WTC11 (cell line): ENCODE measurements at regions not wholly inside any gene's neighbourhood (a gene's known extent, or its start where the extent isn't known, plus 50 kb on each side); places are given as distances from the start of the nearest gene placed in this dataset.

Experiments used
- ATAC-seq: fragments of 200-7000 bp; cut with Tn5 transposase; 2 replicates; pipeline ENCODE4 v1.10.0; 2021; ENCODE audit warnings: mild to moderate bottlenecking, moderate library complexity
- CTCF ChIA-PET: fragments of 300-600 bp; sonication (Branson Sonifier 250); formaldehyde crosslinking; loops from one replicate; lab custom pipeline; 2021; ENCODE audit warnings: antibody characterized with exemption; lab: Charles Lee
- POLR2A ChIA-PET: fragments of 350-600 bp; sonication (Branson Sonifier 250); formaldehyde crosslinking; loops from one replicate; lab custom pipeline; 2021; ENCODE audit warnings: antibody characterized with exemption; lab: Charles Lee
- DNase-seq: peaks from one replicate; pipeline ENCODE4 v3.0.0; 2021; ENCODE audit warnings: low spot score
- H3K27ac Mint-ChIP-seq: 2 replicates; pipeline ENCODE4 v1.8.0; 2021; ENCODE audit warnings: mixed read lengths
- H3K27me3 Mint-ChIP-seq: 2 replicates; pipeline ENCODE4 v1.8.0; 2021; ENCODE audit warnings: low read depth, mild to moderate bottlenecking, moderate library complexity, mixed read lengths
- H3K36me3 Mint-ChIP-seq: 2 replicates; pipeline ENCODE4 v1.8.0; 2021; ENCODE audit warnings: mixed read lengths
- H3K4me1 Mint-ChIP-seq: 2 replicates; pipeline ENCODE4 v1.8.0; 2022; ENCODE audit warnings: mixed read lengths
- H3K4me3 Mint-ChIP-seq: 2 replicates; pipeline ENCODE4 v1.8.0; 2021; ENCODE audit warnings: mild to moderate bottlenecking, moderate library complexity, mixed read lengths
- H3K9me3 Mint-ChIP-seq: 2 replicates; pipeline ENCODE4 v1.8.0; 2021; ENCODE audit warnings: mixed read lengths
- ETV6 ChIP-seq: sonication (generic); formaldehyde crosslinking; IDR thresholded peaks from 2 replicates; pipeline ENCODE4 v1.8.1; 2022; ENCODE audit warnings: mild to moderate bottlenecking, missing genetic modification reagents
- GRHL2 ChIP-seq: fragments of 250-450 bp; sonication (Bioruptor Pico); IDR thresholded peaks from 2 replicates; pipeline ENCODE4 v1.8.0; 2022; ENCODE audit warnings: mild to moderate bottlenecking, moderate library complexity; ENCODE audit not compliant: insufficient replicate concordance, severe bottlenecking
- MYBL2 ChIP-seq: sonication (generic); formaldehyde crosslinking; IDR thresholded peaks from 2 replicates; pipeline ENCODE4 v1.8.1; 2023; ENCODE audit warnings: mild to moderate bottlenecking, moderate library complexity, missing genetic modification reagents
- NFYB ChIP-seq: sonication (generic); formaldehyde crosslinking; conservative IDR thresholded peaks from 2 replicates; pipeline ENCODE4 v1.8.0; 2022; ENCODE audit warnings: low read depth, missing genetic modification reagents
- SMAD3 ChIP-seq: sonication (generic); formaldehyde crosslinking; IDR thresholded peaks from 2 replicates; pipeline ENCODE4 v1.8.0; 2022; ENCODE audit warnings: missing genetic modification reagents, mild to moderate bottlenecking, borderline replicate concordance
- SP1 ChIP-seq: sonication (generic); formaldehyde crosslinking; conservative IDR thresholded peaks from 2 replicates; pipeline ENCODE4 v1.8.1; 2022; ENCODE audit warnings: missing genetic modification reagents
- TP53 ChIP-seq: sonication (generic); formaldehyde crosslinking; IDR thresholded peaks from 2 replicates; pipeline ENCODE4 v1.8.1; 2023; ENCODE audit warnings: mild to moderate bottlenecking, missing genetic modification reagents
- ZNF219 ChIP-seq: sonication (generic); formaldehyde crosslinking; IDR thresholded peaks from 2 replicates; pipeline ENCODE4 v1.8.0; 2023; ENCODE audit warnings: missing genetic modification reagents, mild to moderate bottlenecking, borderline replicate concordance
- TF ChIP-seq, protein P1 (sequence below): fragments of 250-450 bp; sonication (Bioruptor Pico); IDR thresholded peaks from 2 replicates; pipeline ENCODE4 v1.9.0; 2021; ENCODE audit warnings: mild to moderate bottlenecking
- TF ChIP-seq, protein P2 (sequence below): sonication (generic); formaldehyde crosslinking; IDR thresholded peaks from 2 replicates; pipeline ENCODE4 v1.8.0; 2023; ENCODE audit warnings: mild to moderate bottlenecking, missing genetic modification reagents
- TF ChIP-seq, protein P3 (sequence below): sonication (generic); formaldehyde crosslinking; IDR thresholded peaks from 2 replicates; pipeline ENCODE4 v1.8.1; 2023; ENCODE audit warnings: mild to moderate bottlenecking, missing genetic modification reagents, moderate library complexity
- TF ChIP-seq, protein P4 (sequence below): sonication (generic); formaldehyde crosslinking; IDR thresholded peaks from 2 replicates; pipeline ENCODE4 v1.8.1; 2023; ENCODE audit warnings: mild to moderate bottlenecking, missing genetic modification reagents, moderate library complexity
- TF ChIP-seq, protein P5 (sequence below): sonication (generic); formaldehyde crosslinking; IDR thresholded peaks from 2 replicates; pipeline ENCODE4 v1.8.1; 2022; ENCODE audit warnings: mild to moderate bottlenecking, moderate library complexity, missing genetic modification reagents

DNA sequence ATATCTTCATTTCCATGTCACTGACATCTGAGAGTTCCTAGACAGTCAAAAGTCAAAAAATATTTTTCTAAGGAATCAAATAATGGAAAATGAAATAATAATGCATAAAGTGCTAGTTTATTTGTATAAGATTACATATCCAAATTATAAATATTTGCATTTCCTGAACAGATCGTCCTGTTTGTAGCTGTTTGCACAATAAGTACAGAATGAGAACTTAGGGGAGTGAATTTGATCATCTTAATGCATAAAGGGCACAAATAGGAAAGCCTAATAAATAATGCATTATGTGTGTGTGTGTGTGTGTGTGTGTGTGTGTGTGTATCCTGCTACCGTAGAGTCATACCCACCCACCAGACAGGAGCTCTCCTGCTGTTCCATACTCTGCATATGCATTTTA, 521.0 kb upstream of the EPHA7 start (continued):
- TF ChIP-seq, protein P1, sequence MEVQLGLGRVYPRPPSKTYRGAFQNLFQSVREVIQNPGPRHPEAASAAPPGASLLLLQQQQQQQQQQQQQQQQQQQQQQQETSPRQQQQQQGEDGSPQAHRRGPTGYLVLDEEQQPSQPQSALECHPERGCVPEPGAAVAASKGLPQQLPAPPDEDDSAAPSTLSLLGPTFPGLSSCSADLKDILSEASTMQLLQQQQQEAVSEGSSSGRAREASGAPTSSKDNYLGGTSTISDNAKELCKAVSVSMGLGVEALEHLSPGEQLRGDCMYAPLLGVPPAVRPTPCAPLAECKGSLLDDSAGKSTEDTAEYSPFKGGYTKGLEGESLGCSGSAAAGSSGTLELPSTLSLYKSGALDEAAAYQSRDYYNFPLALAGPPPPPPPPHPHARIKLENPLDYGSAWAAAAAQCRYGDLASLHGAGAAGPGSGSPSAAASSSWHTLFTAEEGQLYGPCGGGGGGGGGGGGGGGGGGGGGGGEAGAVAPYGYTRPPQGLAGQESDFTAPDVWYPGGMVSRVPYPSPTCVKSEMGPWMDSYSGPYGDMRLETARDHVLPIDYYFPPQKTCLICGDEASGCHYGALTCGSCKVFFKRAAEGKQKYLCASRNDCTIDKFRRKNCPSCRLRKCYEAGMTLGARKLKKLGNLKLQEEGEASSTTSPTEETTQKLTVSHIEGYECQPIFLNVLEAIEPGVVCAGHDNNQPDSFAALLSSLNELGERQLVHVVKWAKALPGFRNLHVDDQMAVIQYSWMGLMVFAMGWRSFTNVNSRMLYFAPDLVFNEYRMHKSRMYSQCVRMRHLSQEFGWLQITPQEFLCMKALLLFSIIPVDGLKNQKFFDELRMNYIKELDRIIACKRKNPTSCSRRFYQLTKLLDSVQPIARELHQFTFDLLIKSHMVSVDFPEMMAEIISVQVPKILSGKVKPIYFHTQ (CRISPR knock-in tag): no peak
- no peak for TF ChIP-seq GRHL2 (CRISPR knock-in tag)
- TF ChIP-seq MYBL2 (CRISPR knock-in tag): no peak
- TF ChIP-seq TP53 (CRISPR knock-in tag): no peak
- TF ChIP-seq, protein P2, sequence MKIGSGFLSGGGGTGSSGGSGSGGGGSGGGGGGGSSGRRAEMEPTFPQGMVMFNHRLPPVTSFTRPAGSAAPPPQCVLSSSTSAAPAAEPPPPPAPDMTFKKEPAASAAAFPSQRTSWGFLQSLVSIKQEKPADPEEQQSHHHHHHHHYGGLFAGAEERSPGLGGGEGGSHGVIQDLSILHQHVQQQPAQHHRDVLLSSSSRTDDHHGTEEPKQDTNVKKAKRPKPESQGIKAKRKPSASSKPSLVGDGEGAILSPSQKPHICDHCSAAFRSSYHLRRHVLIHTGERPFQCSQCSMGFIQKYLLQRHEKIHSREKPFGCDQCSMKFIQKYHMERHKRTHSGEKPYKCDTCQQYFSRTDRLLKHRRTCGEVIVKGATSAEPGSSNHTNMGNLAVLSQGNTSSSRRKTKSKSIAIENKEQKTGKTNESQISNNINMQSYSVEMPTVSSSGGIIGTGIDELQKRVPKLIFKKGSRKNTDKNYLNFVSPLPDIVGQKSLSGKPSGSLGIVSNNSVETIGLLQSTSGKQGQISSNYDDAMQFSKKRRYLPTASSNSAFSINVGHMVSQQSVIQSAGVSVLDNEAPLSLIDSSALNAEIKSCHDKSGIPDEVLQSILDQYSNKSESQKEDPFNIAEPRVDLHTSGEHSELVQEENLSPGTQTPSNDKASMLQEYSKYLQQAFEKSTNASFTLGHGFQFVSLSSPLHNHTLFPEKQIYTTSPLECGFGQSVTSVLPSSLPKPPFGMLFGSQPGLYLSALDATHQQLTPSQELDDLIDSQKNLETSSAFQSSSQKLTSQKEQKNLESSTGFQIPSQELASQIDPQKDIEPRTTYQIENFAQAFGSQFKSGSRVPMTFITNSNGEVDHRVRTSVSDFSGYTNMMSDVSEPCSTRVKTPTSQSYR (CRISPR knock-in tag): no peak
- TF ChIP-seq, protein P3, sequence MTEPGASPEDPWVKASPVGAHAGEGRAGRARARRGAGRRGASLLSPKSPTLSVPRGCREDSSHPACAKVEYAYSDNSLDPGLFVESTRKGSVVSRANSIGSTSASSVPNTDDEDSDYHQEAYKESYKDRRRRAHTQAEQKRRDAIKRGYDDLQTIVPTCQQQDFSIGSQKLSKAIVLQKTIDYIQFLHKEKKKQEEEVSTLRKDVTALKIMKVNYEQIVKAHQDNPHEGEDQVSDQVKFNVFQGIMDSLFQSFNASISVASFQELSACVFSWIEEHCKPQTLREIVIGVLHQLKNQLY (CRISPR knock-in tag): no peak
- TF ChIP-seq ZNF219 (CRISPR knock-in tag): no peak
- TF ChIP-seq, protein P4, sequence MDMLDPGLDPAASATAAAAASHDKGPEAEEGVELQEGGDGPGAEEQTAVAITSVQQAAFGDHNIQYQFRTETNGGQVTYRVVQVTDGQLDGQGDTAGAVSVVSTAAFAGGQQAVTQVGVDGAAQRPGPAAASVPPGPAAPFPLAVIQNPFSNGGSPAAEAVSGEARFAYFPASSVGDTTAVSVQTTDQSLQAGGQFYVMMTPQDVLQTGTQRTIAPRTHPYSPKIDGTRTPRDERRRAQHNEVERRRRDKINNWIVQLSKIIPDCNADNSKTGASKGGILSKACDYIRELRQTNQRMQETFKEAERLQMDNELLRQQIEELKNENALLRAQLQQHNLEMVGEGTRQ (CRISPR knock-in tag): no peak
- TF ChIP-seq SMAD3 (CRISPR knock-in tag): no peak

DNA sequence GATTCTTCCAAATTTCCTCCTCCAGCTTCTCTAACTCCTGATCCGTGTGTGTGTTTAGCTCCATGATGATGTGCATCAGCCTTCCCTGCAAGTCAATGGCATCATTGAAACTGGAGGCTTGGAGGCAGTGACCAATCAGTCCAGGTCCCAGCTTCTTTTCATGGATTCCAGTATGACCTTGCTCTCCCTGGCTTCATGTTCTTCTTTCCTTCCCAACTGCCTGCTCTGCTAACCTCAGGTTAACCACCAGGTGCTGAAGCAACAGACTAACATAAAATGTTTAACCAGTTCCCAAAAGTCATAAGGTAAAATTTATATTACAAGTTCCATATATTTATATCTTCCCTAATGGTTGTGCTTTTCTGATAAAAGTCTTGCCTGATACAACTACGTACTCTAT, 512.8 kb upstream of the EPHA7 start:
- ChIA-PET POLR2A (no interaction called here), CTCF (no interaction called here)
- Mint-ChIP-seq H3K4me3 (no peak overlapping the region), H3K4me1 (peaks cover 15% of the 10 kb centered on the region), H3K27me3 (no peaks in the 10 kb centered on the region)
- ATAC-seq: peak; percentile 77
- DNase-seq: no peak
- TF ChIP-seq, protein P5, sequence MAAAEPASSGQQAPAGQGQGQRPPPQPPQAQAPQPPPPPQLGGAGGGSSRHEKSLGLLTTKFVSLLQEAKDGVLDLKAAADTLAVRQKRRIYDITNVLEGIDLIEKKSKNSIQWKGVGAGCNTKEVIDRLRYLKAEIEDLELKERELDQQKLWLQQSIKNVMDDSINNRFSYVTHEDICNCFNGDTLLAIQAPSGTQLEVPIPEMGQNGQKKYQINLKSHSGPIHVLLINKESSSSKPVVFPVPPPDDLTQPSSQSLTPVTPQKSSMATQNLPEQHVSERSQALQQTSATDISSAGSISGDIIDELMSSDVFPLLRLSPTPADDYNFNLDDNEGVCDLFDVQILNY: no peak
- TF ChIP-seq SP1 (CRISPR knock-in tag) (no peak), ZNF219 (CRISPR knock-in tag) (no peak), NFYB (no peak), ETV6 (CRISPR knock-in tag) (no peak)
- TF ChIP-seq, protein P2 (CRISPR knock-in tag): no peak
- TF ChIP-seq, all 79 proteins: peak for 0
- H3K36me3 Mint-ChIP-seq: no peaks in the 10 kb centered on the region
- H3K27ac Mint-ChIP-seq: no peak overlapping the region
- H3K9me3 Mint-ChIP-seq: no peaks in the 10 kb centered on the region
